Loucy (cell line): ENCODE measurements at regions not wholly inside any gene's neighbourhood (a gene's known extent, or its start where the extent isn't known, plus 50 kb on each side); places are given as distances from the start of the nearest gene placed in this dataset.

Source experiments
- CTCF ChIP-seq: fragments of 200-600 bp; sonication (generic); conservative IDR thresholded peaks from 2 replicates; pipeline ENCODE4 v1.5.1; 2014; ENCODE audit warnings: mild to moderate bottlenecking, antibody characterized with exemption, low read length
- EZH2phosphoT487 ChIP-seq: fragments of 200-600 bp; IDR thresholded peaks from 2 replicates; pipeline ENCODE4 v1.6.1; 2018; ENCODE audit warnings: antibody characterized with exemption, mild to moderate bottlenecking, moderate library complexity, borderline replicate concordance

- TF ChIP-seq CTCF (no peak), EZH2phosphoT487 (no peak)
Observed at GRCh38 chr14:66272221-66272620, 213.9 kb upstream of the CCDC196 start.
